PC-3 (cell line): ENCODE measurements at regions not wholly inside any gene's neighbourhood (a gene's known extent, or its start where the extent isn't known, plus 50 kb on each side); places are given as distances from the start of the nearest gene placed in this dataset.
"Not testable (repeated sequence)": the region's sequence is repeated elsewhere in the genome, so short reads cannot be mapped to it uniquely, and the experiment has no call there.

Experiments
- ATAC-seq: fragments of 200-7000 bp; cut with Tn5 transposase; 2 replicates; pipeline ENCODE4 v1.9.1; 2020; ENCODE audit warnings: mild to moderate bottlenecking, moderate library complexity
- BruUV-seq: library from RNA; stranded (reverse); fragments of 400-500 nt; replicated peaks from 2 replicates; lab custom pipeline; 2021; lab: Mats Ljungman, UMichigan
- CTCF ChIA-PET: fragments of 300-600 bp; sonication (Branson Sonifier 250); formaldehyde crosslinking; loops from one replicate; lab custom pipeline; 2022; ENCODE audit warnings: antibody characterized with exemption; lab: Charles Lee
- POLR2A ChIA-PET: fragments of 300-600 bp; sonication (Branson Sonifier 250); formaldehyde crosslinking; loops from one replicate; lab custom pipeline; 2022; ENCODE audit warnings: antibody characterized with exemption; ENCODE audit not compliant: unreplicated experiment; lab: Charles Lee
- DNase-seq: peaks from one replicate; pipeline ENCODE4 v3.0.0-alpha.2; 2015
- H2AFZ ChIP-seq: fragments of 300-600 bp; sonication (generic); 2 replicates; pipeline ENCODE4 v1.6.0; 2016; ENCODE audit warnings: antibody characterized with exemption, low read length
- H3F3A ChIP-seq: fragments of 300-600 bp; sonication (generic); one replicate; pipeline ENCODE4 v1.6.0; 2017; ENCODE audit warnings: antibody characterized with exemption, low read length, control low read depth, mild to moderate bottlenecking; ENCODE audit not compliant: unreplicated experiment
- H3K27ac ChIP-seq: fragments of 300-600 bp; sonication (generic); 2 replicates; pipeline ENCODE4 v1.5.1; 2016; ENCODE audit warnings: mild to moderate bottlenecking, low read length
- H3K27me3 ChIP-seq: fragments of 300-600 bp; sonication (generic); 2 replicates; pipeline ENCODE4 v1.6.1; 2016; ENCODE audit warnings: low read length, mixed read lengths
- H3K36me3 ChIP-seq: fragments of 300-600 bp; sonication (generic); 2 replicates; pipeline ENCODE4 v1.6.1; 2016; ENCODE audit warnings: low read depth, mixed run types, low read length, mixed read lengths
- H3K4me1 ChIP-seq: fragments of 300-600 bp; sonication (generic); 2 replicates; pipeline ENCODE4 v1.5.1; 2016; ENCODE audit warnings: low read length; ENCODE audit not compliant: insufficient read depth
- H3K4me2 ChIP-seq: fragments of 300-600 bp; sonication (generic); 2 replicates; pipeline ENCODE4 v1.6.0; 2016; ENCODE audit warnings: low read length
- H3K4me3 ChIP-seq: fragments of 300-600 bp; sonication (generic); 2 replicates; pipeline ENCODE4 v1.5.1; 2016; ENCODE audit warnings: mild to moderate bottlenecking, low read length, mixed read lengths
- H3K79me2 ChIP-seq: fragments of 300-600 bp; sonication (generic); 2 replicates; pipeline ENCODE4 v1.6.1; 2017; ENCODE audit warnings: low read length, mixed read lengths
- H3K9ac ChIP-seq: fragments of 300-600 bp; sonication (generic); 2 replicates; pipeline ENCODE4 v1.6.0; 2016; ENCODE audit warnings: mild to moderate bottlenecking, low read length
- H3K9me2 ChIP-seq: fragments of 300-600 bp; sonication (generic); replicated peaks from 2 replicates; pipeline ENCODE4 v1.6.1; 2016; ENCODE audit warnings: mixed run types, low read length, mixed read lengths
- H3K9me3 ChIP-seq: fragments of 300-600 bp; sonication (generic); 2 replicates; pipeline ENCODE4 v1.6.1; 2016; ENCODE audit warnings: low read length, mixed read lengths
- H4K20me1 ChIP-seq: fragments of 300-600 bp; sonication (generic); 2 replicates; pipeline ENCODE4 v1.6.1; 2016; ENCODE audit warnings: low read length, mixed read lengths
- CTCF ChIP-seq: fragments of 300-600 bp; sonication (generic); conservative IDR thresholded peaks from 2 replicates; pipeline ENCODE4 v1.5.1; 2017; ENCODE audit warnings: antibody characterized with exemption, low read depth, mild to moderate bottlenecking, low read length
- EZH2 ChIP-seq: fragments of 300-600 bp; sonication (generic); IDR thresholded peaks from one replicate; pipeline ENCODE4 v1.6.1; 2017; ENCODE audit warnings: antibody characterized with exemption, mild to moderate bottlenecking, low read length; ENCODE audit not compliant: unreplicated experiment
- EZH2phosphoT487 ChIP-seq: fragments of 300-600 bp; sonication (generic); IDR thresholded peaks from 2 replicates; pipeline ENCODE4 v1.6.1; 2018; ENCODE audit warnings: mild to moderate bottlenecking, antibody characterized with exemption, low read length, borderline replicate concordance
- intact Hi-C: fragments of 100-400 bp; cut with micrococcal nuclease; formaldehyde crosslinking; loops from 2 replicates; pipeline ENCODE4 v1.9.0; 2023

DNA sequence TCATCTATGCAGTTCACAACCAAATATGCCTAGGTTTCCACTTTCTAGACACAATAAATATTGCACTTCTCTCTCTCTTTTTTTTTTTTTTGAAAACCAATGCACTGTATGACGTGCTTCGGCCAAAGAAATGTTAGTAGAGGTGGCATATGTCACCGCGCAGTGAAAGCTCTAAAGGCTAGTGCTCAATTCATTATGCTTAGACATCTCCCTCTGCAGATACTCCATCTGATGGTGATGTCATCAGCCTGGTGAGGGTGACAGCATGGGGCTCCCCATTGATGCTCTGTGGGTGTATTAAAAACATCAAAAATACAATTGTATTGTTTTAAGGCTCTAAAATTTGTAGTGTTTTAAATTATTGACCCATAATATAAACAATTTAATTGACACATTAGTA is 608.8 kb upstream of the C16orf82 start:
- DNase-seq (no peak), ATAC-seq (no peak)
- no peaks in the 10 kb centered on the region for H4K20me1 ChIP-seq
- no peaks in the 10 kb centered on the region for H3K9me3 ChIP-seq
- no peak overlapping the region for H3K27ac ChIP-seq
- H3K27me3 ChIP-seq = no peaks in the 10 kb centered on the region
- BruUV-seq = no TSS peak
- TF ChIP-seq EZH2 = no peak
- TF ChIP-seq CTCF = no peak
- no peak for TF ChIP-seq EZH2phosphoT487
- no peak overlapping the region for H3K4me3 ChIP-seq
- no peak overlapping the region for H2AFZ ChIP-seq
- no peaks in the 10 kb centered on the region for H3K9me2 ChIP-seq
- H3K36me3 ChIP-seq = no peaks in the 10 kb centered on the region
- intact Hi-C loops = no loop called here
- no peaks in the 10 kb centered on the region for H3K4me1 ChIP-seq
- H3F3A ChIP-seq = no peaks in the 10 kb centered on the region
- H3K9ac ChIP-seq = no peak overlapping the region
- no peak overlapping the region for H3K4me2 ChIP-seq
- ChIA-PET CTCF (no interaction called here), POLR2A (no interaction called here)
- H3K79me2 ChIP-seq = no peaks in the 10 kb centered on the region

DNA sequence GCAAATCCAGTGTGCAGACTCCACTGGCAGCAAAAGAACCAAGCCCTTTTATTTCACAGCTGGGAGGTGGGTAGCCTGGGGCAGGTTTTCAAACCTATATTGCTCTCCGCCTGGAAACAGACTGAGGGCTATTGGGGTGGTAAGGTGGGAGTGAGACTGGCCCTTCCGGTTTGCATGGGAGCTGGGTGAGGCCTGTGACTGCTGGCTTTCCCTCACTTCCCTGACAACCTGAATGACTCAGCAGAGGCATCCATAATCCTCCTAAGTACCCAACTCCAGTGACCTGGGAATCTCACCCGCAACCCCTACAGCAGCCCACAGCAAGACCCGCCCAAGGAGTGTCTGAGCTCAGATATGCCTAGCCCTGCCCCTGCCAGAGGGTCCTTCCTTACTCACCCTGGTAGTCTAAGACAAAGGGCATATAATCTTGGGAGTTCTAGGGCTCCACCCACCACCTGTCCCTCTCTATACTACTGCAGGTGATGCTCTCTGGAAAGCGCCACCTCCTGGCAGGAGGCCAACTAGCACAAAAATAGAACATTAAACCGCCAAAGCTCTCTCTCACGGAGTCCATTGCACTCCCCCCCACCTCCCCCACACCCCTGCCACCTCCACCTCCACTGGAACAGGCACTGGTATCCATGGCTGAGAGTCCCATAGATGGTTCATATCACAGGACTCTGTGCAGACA is 602.0 kb upstream of the C16orf82 start:
- intact Hi-C loops = no loop called here

DNA sequence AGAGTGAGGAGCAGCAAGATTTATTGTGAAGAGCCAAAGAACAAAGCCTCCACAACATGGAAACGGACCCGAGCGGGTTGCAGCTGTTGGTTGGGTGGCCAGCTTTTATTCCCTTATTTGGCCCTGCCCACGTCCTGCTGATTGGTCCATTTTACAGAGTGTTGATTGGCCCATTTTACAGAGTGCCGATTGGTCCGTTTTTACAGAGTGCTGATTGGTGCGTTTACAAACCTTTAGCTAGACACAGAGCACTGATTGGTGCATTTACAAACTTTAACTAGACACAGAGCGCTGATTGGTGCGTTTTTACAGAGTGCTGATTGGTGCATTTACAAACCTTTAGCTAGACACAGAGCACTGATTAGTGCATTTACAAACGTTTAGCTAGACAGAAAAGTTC is 592.3 kb upstream of the C16orf82 start:
- CTCF ChIA-PET, ATAC-seq, H3K9me3 ChIP-seq, H2AFZ ChIP-seq, H3K27ac ChIP-seq, H3K79me2 ChIP-seq, intact Hi-C loops, POLR2A ChIA-PET, H3F3A ChIP-seq, DNase-seq, H3K4me1 ChIP-seq, H3K27me3 ChIP-seq, H3K4me2 ChIP-seq, H3K9me2 ChIP-seq, H3K4me3 ChIP-seq, H4K20me1 ChIP-seq, H3K36me3 ChIP-seq, BruUV-seq, H3K9ac ChIP-seq: not testable (repeated sequence)

More for the DNA sequence above, 602.0 kb upstream of the C16orf82 start:
- POLR2A ChIA-PET = no interaction called here
- CTCF ChIA-PET = no interaction called here
- H3K79me2 ChIP-seq = no peaks in the 10 kb centered on the region
- H3K27me3 ChIP-seq = no peaks in the 10 kb centered on the region
- TF ChIP-seq CTCF = no peak
- no peak for TF ChIP-seq EZH2
- TF ChIP-seq EZH2phosphoT487 = no peak
- H3K9me2 ChIP-seq = no peaks in the 10 kb centered on the region
- no peaks in the 10 kb centered on the region for H3K36me3 ChIP-seq
- H3K4me3 ChIP-seq = no peak overlapping the region
- no peak overlapping the region for H3K27ac ChIP-seq
- ATAC-seq (no peak), DNase-seq (no peak)
- H3F3A ChIP-seq = no peaks in the 10 kb centered on the region
- H2AFZ ChIP-seq = no peak overlapping the region
- no peaks in the 10 kb centered on the region for H3K9me3 ChIP-seq
- no peak overlapping the region for H3K4me2 ChIP-seq
- no peaks in the 10 kb centered on the region for H4K20me1 ChIP-seq
- BruUV-seq = no TSS peak
- no peak overlapping the region for H3K9ac ChIP-seq
- H3K4me1 ChIP-seq = no peaks in the 10 kb centered on the region
